ENCODE measurements at regions not wholly inside any gene's neighbourhood (a gene's known extent, or its start where the extent isn't known, plus 50 kb on each side); places are given as distances from the start of the nearest gene placed in this dataset.

DNA sequence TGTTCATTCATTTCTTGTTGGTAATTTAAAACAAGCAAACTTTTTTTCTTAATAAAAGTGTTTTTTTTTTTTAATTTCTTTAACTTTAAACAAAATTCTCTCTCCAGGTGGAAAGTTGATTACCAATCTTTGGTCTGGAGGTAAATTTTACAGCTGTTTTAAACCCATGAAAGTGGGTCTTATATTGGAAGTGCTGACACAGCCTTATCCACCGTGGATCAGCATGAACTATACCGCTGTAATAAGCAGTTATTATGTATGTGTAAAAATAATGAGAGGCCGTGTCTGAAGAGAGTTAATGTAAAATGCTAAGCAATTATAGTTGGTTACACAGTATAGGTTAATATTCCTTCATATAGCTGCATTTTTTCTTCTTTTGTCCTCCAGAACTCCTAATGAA, 378.1 kb upstream of the ATP5MC3 start:
- Histone ChIP-seq H3K27ac (replicated peaks) (no peak overlapping the region), H3K4me3 (replicated peaks; ENCODE audit: insufficient read depth, low read length) (no peak overlapping the region), H3K27me3 (ENCODE audit: insufficient read depth, poor library complexity, severe bottlenecking) (no peaks in the 10 kb centered on the region)
- TF ChIP-seq GABPA (IDR thresholded peaks at IDR 0.05; ENCODE audit: low read depth): no peak
- no peak for TF ChIP-seq POLR2AphosphoS5 (IDR thresholded peaks at IDR 0.05; ENCODE audit: low read depth)
- no peak for DNase-seq (ENCODE audit: low read depth in 1 of 2, low spot score in 1 of 2)

DNA sequence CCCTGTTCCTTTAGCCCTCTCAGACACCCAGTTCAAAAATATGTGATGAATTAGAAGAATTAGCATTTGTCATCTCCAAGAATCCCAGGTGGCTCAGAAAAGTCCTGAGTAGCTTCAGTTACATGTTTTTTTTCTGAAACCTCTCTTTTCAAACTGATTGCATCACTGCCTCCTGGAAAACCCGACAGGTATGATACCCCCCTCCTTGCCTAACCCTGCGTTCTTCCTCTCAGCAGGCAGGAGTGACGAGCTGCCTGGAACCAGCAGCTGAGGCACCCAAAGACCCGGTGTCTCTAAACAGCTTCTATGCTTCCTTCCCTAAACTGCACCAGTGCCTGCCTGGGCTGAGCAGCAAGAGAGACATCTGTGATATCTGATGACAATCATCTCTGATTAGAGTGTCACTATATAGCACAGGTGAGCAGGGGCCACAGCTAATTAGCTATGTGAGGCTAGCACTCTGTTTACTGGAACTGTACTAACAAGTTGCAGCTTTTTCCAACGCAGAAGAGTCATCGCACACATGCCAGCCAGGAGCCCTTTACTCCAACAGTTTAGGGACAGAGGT, 376.4 kb upstream of the ATP5MC3 start:
- peak in 1 of 2 experiments; percentile 33 for DNase-seq (ENCODE audit: low read depth in 1 of 2, low spot score in 1 of 2)
- Histone ChIP-seq H3K27ac (replicated peaks) (no peak overlapping the region), H3K27me3 (ENCODE audit: insufficient read depth, poor library complexity, severe bottlenecking) (no peaks in the 10 kb centered on the region), H3K4me3 (replicated peaks; ENCODE audit: insufficient read depth, low read length) (no peak overlapping the region)
- TF ChIP-seq SPI1 (IDR thresholded peaks at IDR 0.05; ENCODE audit: borderline replicate concordance, low read depth): no peak
- no peak for TF ChIP-seq GABPA (IDR thresholded peaks at IDR 0.05; ENCODE audit: low read depth)
- TF ChIP-seq POLR2AphosphoS5 (IDR thresholded peaks at IDR 0.05; ENCODE audit: low read depth): no peak
- TF ChIP-seq, protein P1, sequence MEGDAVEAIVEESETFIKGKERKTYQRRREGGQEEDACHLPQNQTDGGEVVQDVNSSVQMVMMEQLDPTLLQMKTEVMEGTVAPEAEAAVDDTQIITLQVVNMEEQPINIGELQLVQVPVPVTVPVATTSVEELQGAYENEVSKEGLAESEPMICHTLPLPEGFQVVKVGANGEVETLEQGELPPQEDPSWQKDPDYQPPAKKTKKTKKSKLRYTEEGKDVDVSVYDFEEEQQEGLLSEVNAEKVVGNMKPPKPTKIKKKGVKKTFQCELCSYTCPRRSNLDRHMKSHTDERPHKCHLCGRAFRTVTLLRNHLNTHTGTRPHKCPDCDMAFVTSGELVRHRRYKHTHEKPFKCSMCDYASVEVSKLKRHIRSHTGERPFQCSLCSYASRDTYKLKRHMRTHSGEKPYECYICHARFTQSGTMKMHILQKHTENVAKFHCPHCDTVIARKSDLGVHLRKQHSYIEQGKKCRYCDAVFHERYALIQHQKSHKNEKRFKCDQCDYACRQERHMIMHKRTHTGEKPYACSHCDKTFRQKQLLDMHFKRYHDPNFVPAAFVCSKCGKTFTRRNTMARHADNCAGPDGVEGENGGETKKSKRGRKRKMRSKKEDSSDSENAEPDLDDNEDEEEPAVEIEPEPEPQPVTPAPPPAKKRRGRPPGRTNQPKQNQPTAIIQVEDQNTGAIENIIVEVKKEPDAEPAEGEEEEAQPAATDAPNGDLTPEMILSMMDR (IDR thresholded peaks at IDR 0.05; ENCODE audit: insufficient read depth, low read length): no peak
- TF ChIP-seq, protein P2, sequence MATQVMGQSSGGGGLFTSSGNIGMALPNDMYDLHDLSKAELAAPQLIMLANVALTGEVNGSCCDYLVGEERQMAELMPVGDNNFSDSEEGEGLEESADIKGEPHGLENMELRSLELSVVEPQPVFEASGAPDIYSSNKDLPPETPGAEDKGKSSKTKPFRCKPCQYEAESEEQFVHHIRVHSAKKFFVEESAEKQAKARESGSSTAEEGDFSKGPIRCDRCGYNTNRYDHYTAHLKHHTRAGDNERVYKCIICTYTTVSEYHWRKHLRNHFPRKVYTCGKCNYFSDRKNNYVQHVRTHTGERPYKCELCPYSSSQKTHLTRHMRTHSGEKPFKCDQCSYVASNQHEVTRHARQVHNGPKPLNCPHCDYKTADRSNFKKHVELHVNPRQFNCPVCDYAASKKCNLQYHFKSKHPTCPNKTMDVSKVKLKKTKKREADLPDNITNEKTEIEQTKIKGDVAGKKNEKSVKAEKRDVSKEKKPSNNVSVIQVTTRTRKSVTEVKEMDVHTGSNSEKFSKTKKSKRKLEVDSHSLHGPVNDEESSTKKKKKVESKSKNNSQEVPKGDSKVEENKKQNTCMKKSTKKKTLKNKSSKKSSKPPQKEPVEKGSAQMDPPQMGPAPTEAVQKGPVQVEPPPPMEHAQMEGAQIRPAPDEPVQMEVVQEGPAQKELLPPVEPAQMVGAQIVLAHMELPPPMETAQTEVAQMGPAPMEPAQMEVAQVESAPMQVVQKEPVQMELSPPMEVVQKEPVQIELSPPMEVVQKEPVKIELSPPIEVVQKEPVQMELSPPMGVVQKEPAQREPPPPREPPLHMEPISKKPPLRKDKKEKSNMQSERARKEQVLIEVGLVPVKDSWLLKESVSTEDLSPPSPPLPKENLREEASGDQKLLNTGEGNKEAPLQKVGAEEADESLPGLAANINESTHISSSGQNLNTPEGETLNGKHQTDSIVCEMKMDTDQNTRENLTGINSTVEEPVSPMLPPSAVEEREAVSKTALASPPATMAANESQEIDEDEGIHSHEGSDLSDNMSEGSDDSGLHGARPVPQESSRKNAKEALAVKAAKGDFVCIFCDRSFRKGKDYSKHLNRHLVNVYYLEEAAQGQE (IDR thresholded peaks at IDR 0.05; ENCODE audit: insufficient replicate concordance, low read depth): peak; percentile 21

DNA sequence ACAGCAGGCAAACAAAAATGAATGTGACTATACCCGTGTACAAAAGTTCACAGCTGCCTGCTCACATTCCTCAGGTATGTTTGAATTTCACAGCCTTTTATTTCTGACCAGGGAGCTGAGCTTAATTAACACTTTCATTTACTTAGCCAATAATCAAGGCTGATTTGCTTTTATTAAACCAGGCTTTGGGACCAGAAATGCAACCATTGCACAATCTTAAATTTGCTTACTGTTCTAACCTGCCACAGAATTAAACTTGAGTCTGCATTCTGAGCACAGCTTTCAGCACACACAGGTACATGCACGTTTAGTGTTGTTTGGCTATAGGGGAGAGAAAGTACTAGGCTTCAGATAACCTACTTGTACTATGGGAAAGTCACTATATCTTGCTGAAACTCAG, 372.4 kb upstream of the ATP5MC3 start:
- H3K27ac ChIP-seq (replicated peaks): no peak overlapping the region
- no peak for DNase-seq (ENCODE audit: low read depth in 1 of 2, low spot score in 1 of 2)
- H3K27me3 ChIP-seq (ENCODE audit: insufficient read depth, poor library complexity, severe bottlenecking): no peaks in the 10 kb centered on the region
- TF ChIP-seq POLR2AphosphoS5 (IDR thresholded peaks at IDR 0.05; ENCODE audit: low read depth): no peak
- TF ChIP-seq, protein P1 (IDR thresholded peaks at IDR 0.05; ENCODE audit: insufficient read depth, low read length): no peak
- TF ChIP-seq SPI1 (IDR thresholded peaks at IDR 0.05; ENCODE audit: borderline replicate concordance, low read depth): no peak
- TF ChIP-seq GABPA (IDR thresholded peaks at IDR 0.05; ENCODE audit: low read depth): no peak
- TF ChIP-seq, protein P2 (IDR thresholded peaks at IDR 0.05; ENCODE audit: insufficient replicate concordance, low read depth): no peak
- H3K4me3 ChIP-seq (replicated peaks; ENCODE audit: insufficient read depth, low read length): no peak overlapping the region

DNA sequence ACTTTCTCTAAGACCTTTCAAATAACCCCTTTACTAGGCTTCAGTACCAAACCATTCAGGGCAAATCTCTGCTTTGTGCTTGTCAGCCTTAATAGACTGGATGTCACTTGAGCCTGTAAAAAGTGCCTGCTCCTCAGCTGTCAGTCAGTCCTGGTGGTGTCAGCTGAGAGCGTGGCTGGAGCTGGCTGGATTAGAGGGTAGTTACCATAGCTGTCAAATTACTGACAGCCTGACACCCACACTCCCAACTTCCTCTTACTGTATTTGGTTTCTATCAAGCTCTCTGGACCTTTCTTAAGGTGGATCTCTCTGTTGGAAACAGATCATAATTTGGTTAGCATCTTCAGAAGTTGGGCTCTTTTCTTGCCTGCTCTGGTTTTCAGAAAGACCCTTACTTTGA, 371.4 kb upstream of the ATP5MC3 start:
- Histone ChIP-seq H3K27ac (replicated peaks) (no peak overlapping the region), H3K4me3 (replicated peaks; ENCODE audit: insufficient read depth, low read length) (no peak overlapping the region), H3K27me3 (ENCODE audit: insufficient read depth, poor library complexity, severe bottlenecking) (no peaks in the 10 kb centered on the region)
- peak in 1 of 2 experiments; percentile 63 for DNase-seq (ENCODE audit: low read depth in 1 of 2, low spot score in 1 of 2)
- no peak for TF ChIP-seq GABPA (IDR thresholded peaks at IDR 0.05; ENCODE audit: low read depth)
- peak; percentile 61; the same call in 1 of the 2 replicates for TF ChIP-seq SPI1 (IDR thresholded peaks at IDR 0.05; ENCODE audit: borderline replicate concordance, low read depth)

DNA sequence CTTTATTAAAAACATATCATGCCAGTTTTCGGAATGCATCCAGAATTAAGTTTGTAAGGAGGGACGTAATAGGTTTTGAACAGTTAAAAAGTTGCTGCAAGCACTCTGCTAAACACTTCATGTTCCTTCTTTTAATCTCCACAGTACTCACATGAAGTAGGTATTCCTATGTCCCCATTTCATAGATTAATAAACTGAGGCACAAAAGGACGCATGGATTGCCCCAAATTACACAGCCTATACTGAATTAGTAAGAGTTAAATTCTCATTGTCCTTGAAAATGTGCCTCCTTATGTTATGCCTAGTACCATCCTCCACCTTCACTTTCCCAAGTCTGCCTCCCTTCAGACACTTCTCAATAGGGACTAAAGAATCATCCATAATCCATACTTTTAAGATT, 358.9 kb upstream of the ATP5MC3 start:
- TF ChIP-seq, protein P2 (IDR thresholded peaks at IDR 0.05; ENCODE audit: insufficient replicate concordance, low read depth): no peak
- no peak for TF ChIP-seq SPI1 (IDR thresholded peaks at IDR 0.05; ENCODE audit: borderline replicate concordance, low read depth)
- no peak for TF ChIP-seq GABPA (IDR thresholded peaks at IDR 0.05; ENCODE audit: low read depth)
- TF ChIP-seq, protein P1 (IDR thresholded peaks at IDR 0.05; ENCODE audit: insufficient read depth, low read length): no peak
- TF ChIP-seq POLR2AphosphoS5 (IDR thresholded peaks at IDR 0.05; ENCODE audit: low read depth): no peak
- Histone ChIP-seq H3K27ac (replicated peaks) (no peak overlapping the region), H3K4me3 (replicated peaks; ENCODE audit: insufficient read depth, low read length) (no peak overlapping the region), H3K27me3 (ENCODE audit: insufficient read depth, poor library complexity, severe bottlenecking) (no peaks in the 10 kb centered on the region)
- no peak for DNase-seq (ENCODE audit: low read depth in 1 of 2, low spot score in 1 of 2)

Measured in HL-60 (cell line).